Brain microvascular endothelial cell (primary cell): ENCODE measurements at regions not wholly inside any gene's neighbourhood (a gene's known extent, or its start where the extent isn't known, plus 50 kb on each side); places are given as distances from the start of the nearest gene placed in this dataset.

Experiments used
- DNase-seq: peaks from one replicate; pipeline ENCODE4 v3.0.0-alpha.2; 2020
- H3K27ac ChIP-seq: fragments of 250-450 bp; sonication (Bioruptor Pico); 2 replicates; pipeline ENCODE4 v1.5.1; 2020; ENCODE audit warnings: mild to moderate bottlenecking, moderate library complexity
- H3K27me3 ChIP-seq: fragments of 250-450 bp; sonication (Bioruptor Pico); replicated peaks from 2 replicates; pipeline ENCODE4 v1.5.1; 2020; ENCODE audit warnings: mild to moderate bottlenecking
- H3K36me3 ChIP-seq: fragments of 250-450 bp; sonication (Bioruptor Pico); replicated peaks from 2 replicates; pipeline ENCODE4 v1.5.1; 2020; ENCODE audit warnings: mild to moderate bottlenecking
- H3K4me3 ChIP-seq: 2 replicates; pipeline ENCODE4 v1.5.1; 2011; ENCODE audit warnings: low read depth, mild to moderate bottlenecking, control low read depth, low read length, moderate library complexity
- CTCF ChIP-seq: IDR thresholded peaks from 2 replicates; pipeline ENCODE4 v1.5.1; 2011; ENCODE audit warnings: low read depth, mild to moderate bottlenecking, moderate library complexity, low read length, control low read depth, inconsistent platforms; ENCODE audit errors: missing control alignments
- in situ Hi-C: cut with HindIII; loops from 2 replicates; pipeline ENCODE4 v1.10.0; 2017; ENCODE audit warnings: low sequenced_read_pairs, low pct_ligation_motif_present

DNA sequence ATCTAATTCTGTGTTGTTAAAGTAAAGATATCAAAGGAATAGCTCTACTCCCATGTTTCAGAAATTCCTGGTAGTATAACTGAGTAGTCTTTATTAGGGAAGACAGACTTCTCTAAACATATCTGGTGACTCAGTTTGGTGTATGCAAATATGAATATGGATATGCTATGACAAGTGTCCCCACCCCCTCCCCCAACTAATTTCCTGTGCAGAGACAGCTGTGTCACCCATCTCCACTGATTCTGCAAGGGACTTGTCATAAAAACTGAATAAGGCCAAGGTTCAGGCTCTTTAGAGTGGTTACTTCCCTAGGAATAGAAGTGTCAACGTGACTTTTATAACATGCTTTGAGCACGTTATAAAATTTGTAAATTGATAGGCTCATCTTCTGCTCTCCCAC lies 429.1 kb downstream of the DAD1 start:
- DNase-seq, result no peak
- no peak overlapping the region for H3K4me3 ChIP-seq
- H3K36me3 ChIP-seq, result no peaks in the 10 kb centered on the region
- H3K27ac ChIP-seq, result no peak overlapping the region
- no peaks in the 10 kb centered on the region for H3K27me3 ChIP-seq
- in situ Hi-C loops, result no loop called here
- TF ChIP-seq CTCF, result no peak

DNA sequence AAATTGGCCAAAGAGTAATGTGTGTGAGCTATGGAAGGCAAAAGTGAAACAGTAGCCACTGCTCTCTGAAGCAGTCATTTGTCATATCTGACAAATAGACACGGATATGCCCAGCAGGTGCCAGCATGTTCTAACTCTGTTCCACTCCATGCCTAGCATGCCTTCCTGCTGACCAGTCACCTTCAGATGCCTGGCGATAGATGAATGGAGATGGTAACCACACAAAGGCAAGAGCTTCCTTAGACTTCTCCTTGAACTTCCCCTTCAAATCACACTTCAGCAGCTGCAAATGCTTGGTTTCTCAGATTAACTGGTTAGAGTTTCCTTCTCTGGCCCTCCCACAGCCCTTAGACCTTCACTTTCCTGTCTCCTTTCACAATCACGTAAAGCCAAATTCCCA lies 429.9 kb downstream of the DAD1 start:
- Histone ChIP-seq H3K4me3 (no peak overlapping the region), H3K27ac (no peak overlapping the region), H3K36me3 (no peaks in the 10 kb centered on the region), H3K27me3 (no peaks in the 10 kb centered on the region)
- no peak for DNase-seq
- TF ChIP-seq CTCF, result no peak
- in situ Hi-C loops, result no loop called here

GRCh38 chr14:22158560-22158959 lies 430.5 kb downstream of the DAD1 start:
- no peak for TF ChIP-seq CTCF
- Histone ChIP-seq H3K36me3 (no peaks in the 10 kb centered on the region), H3K27ac (no peak overlapping the region), H3K27me3 (no peaks in the 10 kb centered on the region), H3K4me3 (no peak overlapping the region)
- in situ Hi-C loops, result no loop called here
- no peak for DNase-seq

GRCh38 chr14:22155571-22155970 lies 433.5 kb downstream of the DAD1 start:
- in situ Hi-C loops, result no loop called here
- H3K4me3 ChIP-seq, result no peak overlapping the region
- H3K27me3 ChIP-seq, result no peaks in the 10 kb centered on the region
- no peak for TF ChIP-seq CTCF
- no peak for DNase-seq
- no peak overlapping the region for H3K27ac ChIP-seq
- H3K36me3 ChIP-seq, result no peaks in the 10 kb centered on the region

- in situ Hi-C loops, result no loop called here
- Histone ChIP-seq H3K36me3 (no peaks in the 10 kb centered on the region), H3K27ac (no peak overlapping the region), H3K4me3 (no peak overlapping the region), H3K27me3 (no peaks in the 10 kb centered on the region)
- DNase-seq, result no peak
- TF ChIP-seq CTCF, result no peak
These were observed 436.1 kb downstream of the DAD1 start for GRCh38 chr14:22152903-22153302.

DNA sequence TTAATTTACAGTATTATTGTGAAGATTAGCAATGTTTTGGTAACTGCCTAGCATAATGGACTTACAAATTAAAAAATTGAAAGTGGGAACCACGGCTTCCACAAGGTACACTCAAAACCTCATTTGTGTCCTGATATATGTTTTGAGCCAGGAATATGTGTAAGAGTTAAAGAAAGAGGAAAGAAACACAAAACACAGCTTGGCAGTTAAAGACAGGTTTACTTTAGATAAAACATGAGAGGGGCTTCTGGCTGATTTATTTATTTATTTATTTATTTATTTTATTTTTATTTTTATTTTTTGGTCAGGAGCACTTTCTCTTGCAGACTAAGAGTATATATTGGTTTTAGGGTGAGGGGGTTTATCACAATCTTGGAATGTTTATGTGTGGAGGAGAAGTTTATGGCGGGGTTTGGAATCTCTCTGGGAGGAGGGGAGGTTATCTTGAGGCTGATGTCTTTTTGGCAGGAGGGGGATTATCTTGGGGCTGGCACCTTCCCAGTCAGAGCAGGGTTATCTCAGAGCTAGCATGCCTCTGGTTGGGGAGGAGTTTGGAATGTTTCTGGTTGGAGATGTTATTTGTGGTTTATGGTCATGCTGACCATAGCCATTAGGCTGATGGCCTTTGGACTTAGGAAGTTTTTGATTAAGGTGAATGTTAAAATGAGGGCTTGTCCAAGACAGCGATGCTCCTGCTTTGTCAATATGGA lies 436.7 kb downstream of the DAD1 start:
- in situ Hi-C loops, result no loop called here
- Histone ChIP-seq H3K36me3 (no peaks in the 10 kb centered on the region), H3K27ac (no peak overlapping the region), H3K4me3 (no peak overlapping the region), H3K27me3 (no peaks in the 10 kb centered on the region)
- no peak for DNase-seq
- no peak for TF ChIP-seq CTCF
